NCI-H1105 treated with DMSO at 0.1 percent for 48 hours (cell line): ENCODE measurements at regions not wholly inside any gene's neighbourhood (a gene's known extent, or its start where the extent isn't known, plus 50 kb on each side); places are given as distances from the start of the nearest gene placed in this dataset.
A peak's percentile ranks its signal among the peaks of the same experiment; 100 is the strongest.

Experiments
- DNase-seq: peaks from one replicate; lab custom pipeline; 2025; lab: John Stamatoyannopoulos, UW

DNA sequence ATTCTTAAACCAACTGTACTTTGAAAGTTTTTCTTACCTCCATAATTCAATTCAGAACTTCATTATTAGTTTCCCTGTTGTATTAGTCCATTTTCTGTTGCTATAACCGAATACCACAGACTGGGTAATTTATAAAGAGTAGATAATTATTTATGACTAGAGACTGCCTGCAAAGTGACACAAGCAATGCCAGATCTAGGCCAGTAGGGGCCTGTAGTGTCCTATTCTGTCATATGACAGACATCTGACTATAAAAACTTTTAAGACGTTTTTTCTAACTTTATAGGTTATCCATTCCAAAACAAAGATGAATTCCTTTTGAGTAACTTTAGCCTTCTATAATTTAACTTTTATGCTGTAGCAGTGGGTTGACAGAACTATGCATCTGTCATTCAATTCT lies 2783.8 kb downstream of the PCDH9 start:
- DNase-seq, result no peak

DNA sequence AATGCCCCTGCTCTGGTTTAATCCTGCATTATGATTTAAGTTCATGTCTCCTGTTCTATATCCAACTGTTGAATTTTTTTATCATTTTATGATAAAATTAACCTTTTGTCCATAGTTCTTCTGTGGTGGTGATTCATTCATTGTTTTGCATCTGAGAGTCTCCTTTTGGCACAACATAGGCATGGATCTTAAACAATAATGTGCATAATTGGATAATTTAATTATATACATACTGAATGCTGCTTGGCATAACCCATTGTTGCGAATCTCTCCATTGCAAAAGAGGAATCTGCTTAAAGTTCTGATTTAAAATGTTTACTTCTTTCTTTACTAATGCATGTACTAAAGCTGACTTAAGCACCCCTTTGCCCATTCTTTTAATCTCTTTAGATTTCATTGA lies 2788.4 kb downstream of the PCDH9 start:
- DNase-seq, result no peak

DNA sequence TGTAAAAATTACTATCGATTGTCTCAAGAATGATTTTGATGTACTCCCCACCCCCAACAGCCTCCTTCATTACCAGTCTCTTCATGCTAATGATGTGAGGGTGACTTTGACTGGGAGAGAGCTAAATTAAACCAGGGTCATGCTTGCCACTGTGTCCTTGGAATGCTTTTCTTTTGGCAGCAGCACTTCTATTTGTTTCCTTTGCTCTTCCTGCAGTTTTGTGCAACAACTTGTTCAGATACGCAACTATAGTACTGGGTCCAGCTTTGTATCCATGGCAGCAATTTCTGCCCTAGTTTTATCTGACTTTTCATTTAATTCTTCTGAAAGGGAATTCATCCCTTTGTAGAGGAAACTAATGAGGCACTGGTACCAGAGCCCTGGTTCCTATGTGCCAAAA lies 2792.1 kb downstream of the PCDH9 start:
- DNase-seq, result no peak

DNA sequence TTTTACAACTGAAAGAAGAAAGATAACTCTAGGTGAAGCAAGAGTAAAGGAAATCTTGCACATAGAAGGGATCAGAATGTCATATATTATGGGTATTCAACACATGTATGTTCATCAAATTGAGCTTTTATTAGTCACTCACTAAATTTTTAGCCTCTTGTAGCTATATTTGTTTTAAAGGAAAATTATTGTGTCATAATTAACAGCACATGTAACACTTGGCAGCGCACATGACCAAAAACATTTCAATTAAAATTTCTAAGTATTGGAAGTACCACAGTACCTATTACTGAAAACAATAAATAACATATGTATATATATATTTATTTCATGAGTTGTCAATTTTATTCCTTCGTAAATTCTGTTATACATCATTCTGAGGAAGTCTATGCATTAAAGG lies 2800.4 kb downstream of the PCDH9 start:
- DNase-seq, result no peak

DNA sequence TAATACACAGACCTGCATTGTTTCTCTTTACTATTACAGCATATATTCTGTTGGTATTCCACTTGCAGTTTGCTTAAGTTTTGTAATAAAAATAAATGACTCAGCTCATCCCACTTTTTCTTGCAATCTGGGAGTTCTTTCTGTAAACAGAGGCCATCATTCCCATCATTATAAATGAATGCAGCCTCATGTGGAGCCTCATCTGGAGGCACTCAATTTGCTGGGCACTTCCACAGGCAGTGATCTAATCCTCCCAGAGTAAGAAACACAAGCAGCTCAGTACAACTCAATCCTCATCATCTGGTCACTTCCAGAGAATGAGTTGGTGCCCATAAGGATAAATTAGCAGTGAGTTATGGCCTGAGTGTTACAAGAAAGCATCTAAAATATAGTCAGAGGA lies 2801.9 kb downstream of the PCDH9 start:
- DNase-seq, result no peak

DNA sequence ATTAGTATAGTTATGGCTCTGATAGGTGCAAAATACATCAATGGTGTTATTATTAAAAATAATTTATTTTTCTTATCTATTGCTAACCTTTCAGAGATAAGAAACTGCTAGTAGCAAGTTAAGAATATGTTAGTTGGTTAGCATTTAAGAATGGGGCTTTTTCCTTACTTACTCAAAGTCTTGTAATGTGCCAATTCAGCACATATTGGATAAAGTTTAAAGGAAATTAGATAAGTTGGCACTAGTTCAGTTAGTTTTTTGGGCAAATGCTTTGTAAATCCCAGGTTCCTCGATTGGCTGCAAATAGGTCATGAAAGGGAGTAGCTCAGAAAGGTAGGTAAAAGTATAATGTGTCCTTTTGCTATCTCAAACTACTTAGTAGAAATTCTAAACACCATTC lies 2806.7 kb downstream of the PCDH9 start:
- no peak for DNase-seq

DNA sequence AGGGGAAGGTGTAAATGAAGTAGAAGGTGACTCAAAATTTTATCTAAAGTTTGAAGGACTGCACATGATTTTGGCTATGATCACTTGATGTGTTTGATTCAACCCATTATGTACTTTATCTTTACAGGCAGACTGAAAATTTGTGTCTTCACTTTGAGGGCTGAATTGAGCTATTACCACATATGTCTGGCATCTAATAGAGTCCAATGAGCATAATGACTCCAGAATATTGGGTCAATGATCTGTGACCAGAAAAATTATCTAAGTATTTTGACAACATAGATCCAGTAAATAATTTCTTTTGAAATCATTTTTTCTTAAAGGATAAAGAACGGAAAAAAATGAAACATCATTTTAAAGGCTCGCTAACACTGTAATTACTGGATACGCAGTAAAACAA lies 2810.0 kb downstream of the PCDH9 start:
- peak; percentile 84 for DNase-seq

DNA sequence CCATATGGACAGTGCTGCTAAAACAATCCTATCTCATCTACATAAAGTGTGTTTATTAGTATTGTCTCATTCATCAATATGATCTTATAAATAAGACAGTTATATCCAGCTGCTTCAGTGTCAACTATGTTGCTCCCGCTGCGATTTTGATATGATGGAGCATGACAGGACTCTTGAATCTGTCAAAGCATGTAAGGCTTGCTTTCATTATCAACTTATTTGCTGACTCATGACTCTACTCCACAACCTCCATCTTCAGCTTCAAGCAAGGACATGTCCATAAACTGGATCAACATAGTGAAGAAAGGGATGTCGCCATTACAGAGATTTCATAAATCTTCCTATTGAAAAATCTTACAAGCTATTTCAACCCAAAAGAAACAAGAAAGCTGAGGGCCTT lies 2812.6 kb downstream of the PCDH9 start:
- DNase-seq, result no peak

DNA sequence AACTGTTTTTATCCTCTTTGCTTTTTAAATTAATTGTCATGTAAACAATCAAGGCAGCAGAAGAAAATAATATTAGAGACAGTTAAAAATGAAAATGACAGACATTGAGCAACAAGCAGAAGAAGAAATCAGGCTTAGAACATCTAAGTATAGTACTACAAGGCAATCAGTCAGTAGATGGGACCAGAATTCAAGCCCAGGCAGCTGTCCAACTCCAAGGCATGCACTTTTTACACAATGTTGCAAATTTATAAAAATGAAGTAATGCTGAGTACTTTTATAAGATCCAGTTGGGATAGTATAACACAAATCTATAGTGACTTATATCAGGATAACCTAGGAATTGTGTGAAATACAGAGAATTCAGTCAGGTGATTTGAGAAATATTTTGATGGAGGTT lies 2815.8 kb downstream of the PCDH9 start:
- DNase-seq, result no peak

DNA sequence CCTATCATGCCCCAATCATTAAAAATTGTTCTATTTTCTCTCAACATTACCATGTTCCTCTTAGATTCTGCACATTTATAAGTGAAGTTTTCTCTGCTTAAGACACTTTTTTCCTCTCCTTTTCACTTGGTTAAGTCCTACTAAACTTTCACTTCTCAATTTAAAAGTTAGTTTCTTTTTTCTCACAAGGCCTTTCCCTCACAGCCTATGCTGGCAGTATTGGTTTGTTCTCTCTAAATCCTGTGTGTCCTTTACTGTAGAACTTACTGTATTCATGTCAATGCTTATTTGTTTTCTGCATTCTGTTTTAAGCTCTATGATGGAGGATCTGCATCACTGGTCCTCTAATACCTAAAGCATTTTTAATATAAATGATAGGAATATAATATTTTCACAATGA lies 2816.6 kb downstream of the PCDH9 start:
- DNase-seq, result no peak

DNA sequence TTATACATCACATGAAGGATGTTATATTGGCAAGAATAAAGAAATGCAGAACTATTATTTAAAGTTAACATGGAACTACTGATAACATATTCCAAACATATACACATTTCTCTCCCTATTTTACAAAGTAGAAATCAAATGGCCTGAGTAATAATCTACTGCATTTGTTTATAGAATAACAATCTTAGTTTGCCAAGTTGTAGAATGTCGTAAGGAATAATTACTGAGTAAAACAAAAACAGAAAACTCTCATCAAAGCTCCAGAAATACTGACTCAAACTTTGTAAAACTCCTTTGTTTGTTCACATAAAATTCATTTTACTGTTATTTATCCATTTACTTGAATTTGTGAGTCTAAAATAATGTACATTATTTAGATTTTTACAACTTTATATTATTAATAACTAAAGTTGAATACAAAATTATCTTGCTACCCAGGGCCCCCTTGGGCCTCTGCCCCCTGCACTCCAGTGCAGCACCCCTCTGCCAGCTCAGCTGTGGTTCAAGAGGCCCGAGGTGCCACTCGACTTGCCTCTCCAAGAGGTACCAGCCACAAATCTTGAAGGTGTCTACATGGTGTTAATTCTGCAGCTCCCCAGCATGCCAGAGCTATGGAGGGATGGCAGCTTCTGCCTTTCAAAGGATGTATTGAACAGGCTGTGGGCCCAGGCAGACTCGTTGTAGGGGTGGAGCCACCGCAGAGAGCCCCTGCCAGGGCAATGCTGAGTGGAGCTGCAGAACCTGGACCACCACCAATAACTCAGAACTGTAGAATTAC lies 2819.7 kb downstream of the PCDH9 start:
- DNase-seq, result no peak

DNA sequence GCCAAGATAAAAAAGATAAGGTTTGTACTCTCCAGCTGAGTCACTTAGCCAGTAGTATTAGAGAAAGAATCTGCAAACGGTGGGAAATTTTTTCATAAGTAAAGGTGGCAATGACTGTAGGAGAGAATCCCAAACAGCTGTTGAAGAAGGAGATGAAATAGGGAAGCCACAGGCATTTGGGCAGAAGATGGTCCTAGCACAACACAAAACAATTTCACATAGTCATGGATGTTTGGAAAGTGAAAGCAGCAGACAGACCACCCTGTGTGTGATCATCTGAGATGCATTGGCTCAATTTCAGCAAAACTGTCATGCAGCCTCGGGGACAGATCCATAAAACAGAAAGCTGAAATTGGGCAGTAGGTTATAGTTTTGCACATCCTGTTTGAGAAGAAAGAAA lies 2832.4 kb downstream of the PCDH9 start:
- DNase-seq, result no peak

DNA sequence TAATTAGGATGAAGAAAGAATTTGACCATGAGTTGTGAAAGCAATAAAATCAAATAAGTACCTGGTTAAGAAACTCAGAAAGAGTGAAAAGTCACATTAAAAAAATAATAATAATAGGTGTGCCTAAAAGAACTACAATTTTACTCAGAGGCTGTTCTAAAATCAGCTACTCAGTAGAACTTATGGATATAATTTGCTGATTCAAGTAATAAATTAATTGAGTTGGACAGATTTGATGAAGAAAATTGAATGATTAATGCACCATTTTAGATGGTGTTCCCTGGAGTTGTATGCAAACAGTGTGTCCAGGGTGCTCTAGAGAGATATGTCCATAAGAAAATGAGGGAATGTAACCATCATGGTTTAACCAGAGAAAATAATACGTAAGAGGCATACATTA lies 2852.5 kb downstream of the PCDH9 start:
- DNase-seq, result no peak

DNA sequence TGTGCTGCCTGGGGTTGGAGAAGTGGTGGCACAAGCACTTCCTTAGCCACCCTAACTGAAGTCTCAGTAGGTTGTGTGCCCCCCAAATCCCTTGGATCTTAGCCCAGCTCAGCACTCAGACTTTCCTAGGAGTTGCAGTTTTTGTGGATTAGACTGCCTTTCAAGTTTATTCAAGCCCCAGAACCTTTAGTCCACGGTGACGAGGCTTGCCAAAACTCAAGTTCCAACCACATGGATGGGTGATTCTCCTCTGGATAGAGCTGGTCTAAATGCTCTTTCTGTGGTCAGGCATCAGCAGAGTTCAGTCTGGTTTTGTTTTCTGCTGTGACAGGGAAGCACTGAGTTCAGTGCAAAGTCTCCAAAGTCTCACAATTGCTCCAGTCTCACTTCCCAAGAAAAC lies 2858.7 kb downstream of the PCDH9 start:
- DNase-seq, result no peak

DNA sequence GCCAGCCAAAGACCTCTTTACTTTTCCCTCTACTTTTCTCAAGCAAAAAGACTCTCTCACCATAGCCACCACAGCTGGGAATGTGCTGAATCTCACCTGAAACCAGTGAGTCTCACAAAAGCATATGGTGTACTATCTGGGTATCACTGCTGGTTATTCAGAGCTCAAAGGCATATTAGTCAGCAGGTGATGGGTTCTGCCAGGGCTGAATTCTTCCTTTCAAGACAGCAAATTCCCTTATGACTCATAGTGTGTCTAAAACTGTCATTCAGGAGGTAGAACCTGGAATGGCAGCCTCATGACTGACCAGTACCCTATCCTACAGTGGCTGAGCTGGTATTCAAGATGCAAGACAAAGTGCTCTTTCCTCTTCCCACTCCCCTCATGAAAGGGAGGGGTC lies 2859.1 kb downstream of the PCDH9 start:
- no peak for DNase-seq

DNA sequence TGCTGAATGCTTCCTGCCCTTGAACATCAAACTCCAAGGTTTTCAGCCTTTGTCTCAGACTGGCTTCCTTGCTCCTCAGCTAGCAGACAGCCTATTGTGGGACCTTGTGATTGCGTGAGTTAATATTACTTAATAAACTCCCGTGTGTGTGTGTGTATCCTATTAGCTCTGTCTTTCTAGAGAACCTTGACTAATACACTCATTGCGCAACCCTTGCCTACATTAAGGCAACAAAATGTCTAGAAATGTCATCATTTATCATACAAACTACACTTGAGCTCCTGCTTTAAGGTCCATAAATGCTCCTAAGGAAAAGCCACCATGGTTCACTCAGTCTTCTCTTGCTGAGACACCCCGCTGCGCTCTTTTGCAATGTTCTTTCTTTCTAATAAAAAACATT lies 2861.0 kb downstream of the PCDH9 start:
- no peak for DNase-seq

DNA sequence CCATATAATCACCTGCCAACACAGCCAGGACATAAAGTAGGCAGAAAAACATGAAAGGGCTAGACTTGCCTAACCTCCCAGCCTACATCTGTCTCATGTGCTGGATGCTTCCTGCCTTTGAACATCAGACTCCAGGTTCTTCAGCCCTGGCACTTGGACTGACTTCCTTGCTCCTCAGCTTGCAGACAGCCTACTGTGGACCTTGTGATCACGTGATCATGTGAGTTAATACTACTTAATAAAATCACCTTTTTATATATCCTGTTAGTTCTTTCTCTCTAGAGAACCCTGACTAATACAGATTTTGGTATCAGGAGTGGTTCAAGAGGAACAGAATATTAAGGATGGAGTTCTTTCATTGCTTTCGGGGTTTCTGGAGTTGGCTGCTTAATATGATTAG lies 2867.6 kb downstream of the PCDH9 start:
- DNase-seq, result no peak

DNA sequence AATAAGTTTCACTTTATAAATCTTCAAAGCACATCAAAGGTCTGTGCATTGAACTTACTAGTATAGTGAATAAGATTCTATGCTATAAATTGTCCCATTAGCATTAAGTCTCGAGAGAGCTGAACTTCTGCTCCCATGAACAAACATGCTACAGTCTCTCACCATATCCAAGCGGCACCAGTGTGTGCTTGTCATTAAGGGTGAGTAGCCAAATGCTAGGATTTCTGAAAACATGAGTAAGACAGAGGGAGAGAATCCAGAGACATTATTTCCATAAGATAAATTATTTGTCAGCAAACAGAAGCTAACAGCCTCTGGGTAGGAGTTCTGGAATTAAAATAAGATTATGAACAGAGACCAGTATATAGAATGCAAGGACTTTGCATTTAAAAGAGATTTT lies 2882.5 kb downstream of the PCDH9 start:
- peak; percentile 11 for DNase-seq

DNA sequence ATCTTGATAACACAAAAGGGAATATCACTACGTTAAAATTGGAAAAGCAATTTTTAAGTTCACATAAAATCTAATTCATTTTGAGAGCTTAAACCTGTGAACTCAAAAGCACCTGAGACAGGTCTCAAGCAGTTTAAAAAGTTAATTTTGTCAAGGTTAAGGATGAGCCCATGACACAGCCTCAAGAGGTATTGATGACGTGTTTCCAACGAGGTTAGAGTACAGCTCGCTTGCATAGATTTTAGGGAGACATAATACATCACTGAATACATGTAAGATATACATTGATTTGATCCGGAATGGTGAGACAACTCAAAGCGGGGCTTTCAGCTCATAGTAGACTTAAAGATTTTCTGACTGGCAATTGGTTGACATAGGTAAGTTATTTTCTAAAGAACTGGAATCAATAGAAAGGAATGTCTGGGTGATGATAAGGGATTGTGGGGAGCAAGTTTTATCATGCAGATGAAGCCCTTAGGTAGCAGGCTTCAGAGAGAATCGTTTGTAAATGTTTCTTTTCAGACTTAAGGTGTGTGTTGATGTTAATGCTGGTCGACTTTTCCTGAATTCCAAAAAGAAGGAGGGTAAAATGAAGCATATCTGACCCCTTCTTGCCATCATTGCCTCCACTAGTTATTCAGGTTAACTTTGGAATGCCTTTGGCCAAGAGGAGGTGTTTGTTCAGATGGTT lies 2890.6 kb downstream of the PCDH9 start:
- DNase-seq, result no peak

DNA sequence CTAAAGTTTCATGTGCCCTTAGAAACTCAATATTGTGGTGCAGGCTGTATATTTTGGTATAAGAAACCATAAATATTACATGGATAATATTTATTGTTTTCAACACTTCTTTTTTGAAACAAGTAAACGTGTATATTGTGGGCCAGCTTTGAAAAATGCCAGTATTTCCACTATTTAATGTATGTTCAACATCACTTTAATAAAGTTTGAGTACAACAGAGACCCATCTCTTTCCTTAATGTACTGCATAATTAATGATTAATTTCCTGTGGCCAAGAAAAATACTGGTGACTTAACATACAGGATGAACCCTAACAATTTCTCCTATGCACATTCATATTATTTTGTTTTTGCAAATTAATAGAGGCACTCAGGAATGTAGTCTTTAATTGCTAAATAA lies 2891.5 kb downstream of the PCDH9 start:
- no peak for DNase-seq

DNA sequence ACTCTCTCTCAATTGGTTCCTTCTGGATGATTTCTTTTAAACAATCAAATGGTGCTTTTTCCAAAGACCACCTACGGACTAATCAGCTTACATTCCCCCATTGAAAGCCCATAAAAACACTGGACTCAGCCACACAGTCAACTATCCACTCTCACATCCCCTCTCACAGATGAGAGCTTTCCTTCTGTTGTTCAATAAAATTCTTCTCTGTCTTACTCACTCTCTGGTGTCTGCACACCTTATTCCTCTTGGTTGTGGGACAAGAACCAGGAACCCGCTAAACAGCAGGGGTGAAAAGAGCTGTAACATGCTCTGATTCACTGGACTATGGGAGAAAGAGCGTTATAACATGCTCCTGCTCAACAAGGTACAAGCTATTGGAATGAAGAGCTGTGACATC lies 2896.2 kb downstream of the PCDH9 start:
- DNase-seq, result no peak

DNA sequence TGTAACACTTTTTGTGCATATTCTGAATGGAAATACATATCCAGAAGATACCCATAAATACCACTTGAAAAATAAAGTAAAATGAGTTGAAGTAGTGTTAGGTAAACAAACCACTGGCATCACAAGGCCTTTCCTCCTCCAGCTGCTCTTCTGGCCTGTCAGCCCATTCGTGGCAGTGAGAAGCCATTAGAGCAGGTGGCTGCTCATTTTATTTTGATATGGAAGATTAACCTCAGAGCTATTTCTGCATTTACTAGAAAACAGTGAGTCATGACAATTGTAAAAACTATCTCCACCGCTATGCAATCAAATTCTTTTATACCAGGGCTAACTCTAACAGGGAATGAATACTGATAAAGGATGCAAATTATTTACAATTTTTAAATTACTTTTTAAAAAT lies 2898.1 kb downstream of the PCDH9 start:
- DNase-seq, result peak; percentile 99

DNA sequence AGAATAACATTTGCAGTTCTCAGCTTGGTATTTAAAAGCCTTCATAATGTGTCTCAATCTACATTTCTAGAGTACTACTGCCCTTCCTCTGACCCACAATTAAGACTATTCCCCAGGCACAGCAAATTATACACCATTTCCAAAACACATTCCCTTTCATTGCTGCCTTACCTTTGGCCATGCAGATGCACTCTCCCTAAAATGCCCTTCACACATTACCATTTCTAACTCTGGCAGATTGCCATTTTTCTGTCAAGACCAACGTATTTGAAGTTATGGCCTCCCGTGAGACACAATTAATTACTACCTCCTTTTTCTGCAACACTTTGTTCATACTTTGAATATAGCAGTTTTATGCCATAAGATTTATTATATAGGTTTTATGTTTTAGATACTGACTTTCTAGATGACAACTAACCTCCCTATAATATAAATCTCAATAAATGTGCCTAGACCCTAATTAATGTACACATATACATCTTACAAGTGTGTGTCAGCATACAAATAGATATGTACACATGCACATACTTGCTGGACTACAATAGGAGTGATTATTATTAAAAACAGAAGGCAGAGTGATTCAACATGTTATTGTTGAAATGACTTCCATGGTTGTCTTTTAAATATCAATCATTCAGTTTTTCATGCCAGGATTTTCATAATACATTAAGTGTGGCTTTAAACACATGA lies 2902.5 kb downstream of the PCDH9 start:
- peak; percentile 99 for DNase-seq
